T follicular helper cell (primary cell): ENCODE measurements at regions not wholly inside any gene's neighbourhood (a gene's known extent, or its start where the extent isn't known, plus 50 kb on each side); places are given as distances from the start of the nearest gene placed in this dataset.
"Not testable (repeated sequence)": the region's sequence is repeated elsewhere in the genome, so short reads cannot be mapped to it uniquely, and the experiment has no call there.

Experiments
- DNase-seq: peaks from one replicate; pipeline ENCODE4 v3.0.0-alpha.2; 2020; ENCODE audit warnings: low read depth

DNA sequence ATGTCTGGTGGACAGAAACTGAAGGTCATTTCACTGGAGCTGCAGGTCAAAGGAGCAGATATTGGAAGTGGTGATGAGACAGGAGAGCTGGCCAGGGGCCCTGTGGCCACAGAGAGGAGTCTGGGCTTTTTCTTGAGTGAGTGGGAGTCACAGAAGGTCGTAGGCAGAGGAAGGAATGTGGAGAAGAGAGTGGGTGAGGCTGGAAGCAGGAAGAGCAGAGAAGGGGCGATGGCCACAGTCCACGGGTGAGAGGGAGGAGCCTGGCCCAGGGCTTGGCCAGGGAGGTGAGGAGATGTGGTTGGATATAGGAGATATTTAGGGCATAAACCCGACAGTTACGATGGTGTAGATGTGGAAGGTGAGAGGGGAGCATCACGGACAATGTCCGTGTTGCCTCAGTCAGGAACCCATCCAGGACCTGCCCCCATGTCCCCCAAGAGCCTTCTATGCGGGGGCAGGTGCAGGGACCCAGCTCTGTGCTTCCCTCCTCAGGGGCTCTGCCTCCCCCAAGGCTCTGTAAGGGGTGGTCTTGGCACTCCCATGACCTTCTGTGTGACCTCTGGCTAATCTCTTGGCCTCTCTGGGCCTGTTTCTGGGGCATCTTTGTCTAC is 150.5 kb upstream of the PTPN1 start:
- DNase-seq, result no peak

DNA sequence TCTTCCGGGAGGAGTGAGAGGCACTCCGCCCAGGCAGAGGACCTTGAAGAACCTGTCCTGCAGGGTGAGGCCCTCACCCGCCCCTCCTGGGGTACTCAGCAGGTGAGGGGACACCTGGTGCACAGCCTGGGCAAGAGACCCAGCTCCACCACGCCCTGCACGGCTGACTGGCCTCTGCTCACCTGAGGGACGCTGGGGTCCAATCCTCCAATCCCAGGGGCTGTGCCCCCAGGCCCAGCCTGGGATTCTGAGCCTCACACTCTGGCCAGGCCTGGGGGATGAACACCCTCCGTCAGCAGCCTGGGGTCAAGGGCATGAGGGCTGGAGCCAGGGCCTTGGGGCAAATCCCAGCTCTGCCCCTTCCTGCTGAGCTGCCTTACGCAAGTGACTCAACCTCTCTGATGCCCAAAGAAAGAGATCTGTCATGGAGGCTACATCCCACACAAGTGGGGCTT is 149.9 kb upstream of the PTPN1 start:
- DNase-seq, result no peak

DNA sequence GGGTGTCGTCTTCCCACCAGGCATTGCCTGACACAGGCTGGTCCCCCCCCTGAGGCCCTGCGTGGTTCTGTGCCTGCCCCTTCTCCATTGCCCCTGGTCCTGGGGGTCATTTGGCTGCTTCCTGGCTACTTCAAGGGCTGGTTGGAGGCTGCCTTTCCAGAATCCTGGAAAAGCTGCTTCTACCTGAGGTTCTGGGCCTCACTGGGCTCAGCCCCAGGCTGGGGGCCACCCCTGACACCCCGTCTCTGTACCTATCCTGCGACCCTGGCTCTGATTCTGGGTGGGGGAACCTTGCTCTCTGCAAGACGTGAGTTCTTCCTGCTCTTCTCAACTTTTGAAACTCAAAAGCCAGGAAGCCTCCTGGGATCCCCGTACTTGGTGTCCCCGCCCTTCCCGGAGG is 149.3 kb upstream of the PTPN1 start:
- no peak for DNase-seq

DNA sequence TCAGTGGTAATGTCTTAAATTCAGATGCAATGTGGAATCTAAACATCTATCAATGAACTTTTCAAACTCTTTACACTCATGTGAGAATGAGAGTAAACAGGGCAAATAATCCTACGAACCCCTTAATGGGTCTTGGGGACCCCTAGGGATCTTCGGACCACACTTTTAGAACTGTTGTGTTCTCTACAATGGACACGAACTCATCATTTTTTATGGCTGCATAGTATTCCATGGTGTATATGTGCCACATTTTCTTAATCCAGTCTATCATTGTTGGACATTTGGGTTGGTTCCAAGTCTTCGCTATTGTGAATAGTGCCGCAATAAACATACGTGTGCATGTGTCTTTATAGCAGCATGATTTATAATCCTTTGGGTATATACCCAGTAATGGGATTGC is 148.0 kb upstream of the PTPN1 start:
- DNase-seq, result not testable (repeated sequence)

DNA sequence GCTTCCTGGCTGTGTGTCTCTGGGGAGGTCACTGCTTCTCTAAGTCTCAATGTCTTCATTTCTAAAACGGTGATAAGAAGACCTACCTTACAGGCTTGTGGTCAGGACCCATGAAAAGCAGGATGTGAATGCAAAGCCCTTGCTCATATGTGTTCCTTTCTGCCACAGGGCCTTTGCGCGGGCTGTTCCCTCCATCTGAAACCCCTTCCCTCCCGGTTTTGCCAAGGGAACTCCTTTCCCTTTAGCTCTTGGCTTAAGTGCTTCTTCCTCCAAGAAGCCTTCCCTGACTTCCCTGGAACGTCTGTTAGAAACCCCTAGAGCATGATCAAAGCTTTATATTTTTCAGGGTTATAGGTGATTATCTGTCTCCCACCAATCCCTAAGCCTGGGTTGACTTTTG is 147.2 kb upstream of the PTPN1 start:
- DNase-seq, result no peak

DNA sequence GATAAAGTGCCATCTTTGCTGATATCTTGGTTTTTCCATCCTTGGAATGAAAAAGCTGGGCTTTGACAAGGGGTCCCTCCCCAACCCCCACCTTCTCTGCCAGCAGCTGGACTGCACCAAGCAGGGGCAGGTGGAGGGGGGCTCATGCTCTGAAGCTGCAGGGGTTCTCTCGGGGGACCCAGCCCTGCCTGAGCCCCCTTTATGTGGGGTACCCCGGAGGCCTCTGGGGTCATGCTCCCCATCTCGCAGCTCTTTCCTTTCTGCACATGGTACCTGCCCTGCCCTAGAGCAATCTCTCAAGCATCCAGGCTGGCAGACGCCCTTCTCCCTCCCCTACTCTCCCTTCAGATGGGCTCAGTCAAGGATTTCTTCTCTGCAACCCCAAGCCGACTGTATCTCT is 146.7 kb upstream of the PTPN1 start:
- no peak for DNase-seq

DNA sequence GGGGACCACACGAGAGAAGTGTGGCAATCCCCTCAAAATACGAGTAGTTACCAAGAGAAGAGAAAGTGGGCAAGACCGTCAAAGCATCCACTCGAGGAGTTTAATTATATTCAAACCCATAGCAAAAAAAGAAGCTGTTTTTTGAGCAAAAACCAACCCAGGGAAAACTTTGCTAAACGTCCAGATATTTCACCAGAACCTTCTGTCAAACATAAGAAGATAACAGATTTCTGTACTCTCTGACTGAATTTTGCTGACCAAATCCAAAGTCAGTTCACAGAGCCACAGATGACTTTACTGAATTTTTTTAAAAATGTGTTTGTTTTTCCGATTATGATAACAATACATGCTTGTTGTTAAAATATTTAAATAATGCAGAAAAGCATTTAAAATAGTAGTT is 145.6 kb upstream of the PTPN1 start:
- DNase-seq, result no peak

DNA sequence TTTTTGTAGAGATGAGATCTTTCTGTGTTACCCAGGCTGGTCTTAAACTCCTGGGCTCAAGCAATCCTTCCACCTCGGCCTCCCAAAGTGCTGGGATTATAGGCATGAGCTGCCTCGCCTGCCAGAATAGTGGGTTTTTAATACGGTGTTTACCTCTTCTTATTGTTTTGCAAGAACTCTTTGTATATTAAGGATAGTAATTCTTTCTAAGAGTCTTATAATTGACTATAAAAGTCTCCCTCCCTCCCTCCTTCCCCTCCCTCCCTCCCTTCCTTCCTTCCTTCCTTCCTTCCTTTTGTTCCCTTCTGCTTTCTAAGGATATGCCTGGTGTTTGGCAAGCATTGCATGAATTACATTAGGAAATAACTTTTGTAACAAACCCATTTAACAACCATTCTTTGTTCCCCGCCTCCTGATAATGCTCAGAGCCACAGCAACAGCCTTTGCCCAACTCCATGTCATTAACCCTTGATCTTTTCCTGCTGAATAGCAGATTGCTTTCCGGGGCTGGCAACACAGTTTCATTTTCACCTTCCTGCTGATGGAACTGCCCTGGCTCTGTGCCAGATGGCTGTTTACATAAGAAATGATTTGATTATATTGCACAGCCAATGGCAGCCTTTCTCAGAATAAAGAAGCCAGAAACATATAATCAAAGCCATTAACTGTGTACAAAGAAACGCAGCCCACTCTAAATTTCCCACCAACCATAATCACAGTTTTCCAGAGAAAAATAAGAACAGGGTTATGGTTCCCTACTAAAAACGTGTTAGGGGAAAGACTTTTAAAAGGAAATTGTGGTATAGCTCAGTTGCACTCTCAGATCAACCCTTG is 143.7 kb upstream of the PTPN1 start:
- no peak for DNase-seq

DNA sequence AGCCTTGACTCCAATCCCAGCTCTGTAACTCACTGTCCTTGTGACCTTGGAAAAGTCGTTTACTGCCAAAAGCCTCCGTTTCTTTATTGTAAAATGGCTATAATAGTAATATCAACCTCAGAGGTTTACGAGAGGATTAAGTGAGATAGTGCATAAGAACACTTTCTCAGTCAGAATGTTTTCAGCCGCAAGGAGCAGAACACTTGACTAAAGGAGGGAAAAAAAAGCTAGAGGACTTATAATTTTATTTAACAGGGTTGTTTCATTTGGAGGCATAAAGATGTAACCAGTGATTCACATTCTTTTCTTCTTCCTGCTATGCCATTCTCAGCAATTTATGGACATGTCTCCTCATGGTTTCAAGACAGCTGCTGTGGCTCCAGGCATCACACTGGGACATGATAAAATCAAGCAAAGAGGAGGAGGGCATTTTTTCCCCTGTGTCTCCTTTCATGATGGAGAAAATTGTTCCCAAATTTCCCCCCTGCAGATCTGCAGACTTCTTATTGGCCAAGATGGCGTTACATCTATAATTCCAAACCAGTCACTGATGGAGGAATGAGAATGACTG is 143.0 kb upstream of the PTPN1 start:
- DNase-seq, result no peak

DNA sequence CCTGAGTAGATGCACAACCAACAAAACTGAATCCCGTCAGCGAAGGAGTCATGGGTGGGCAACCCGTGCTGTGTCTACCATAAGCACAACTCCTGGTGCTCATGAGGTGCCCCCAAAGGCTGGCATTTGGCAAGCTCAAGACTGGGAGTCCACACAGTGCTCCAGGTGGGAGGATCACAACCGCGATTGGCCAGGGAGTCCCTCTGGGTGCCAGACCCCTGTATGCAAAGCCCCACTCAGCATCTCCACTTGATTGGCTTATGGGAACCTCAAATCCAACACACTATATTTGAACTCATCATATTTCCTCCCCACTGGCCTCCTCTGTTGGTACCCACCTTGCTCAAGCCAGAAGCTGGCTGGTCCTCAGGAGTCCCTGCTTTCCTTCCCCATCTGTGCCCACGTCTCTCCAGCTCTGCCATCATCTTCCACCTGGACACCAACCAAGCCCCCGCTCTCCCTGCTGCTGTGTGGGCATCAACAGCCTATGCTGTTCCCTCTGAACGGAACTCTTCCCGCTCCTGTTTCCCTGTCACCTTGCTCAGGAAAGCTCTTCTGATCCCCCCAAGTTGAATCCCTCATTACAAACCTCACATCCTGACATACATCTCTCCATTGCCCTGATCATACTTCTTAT is 142.3 kb upstream of the PTPN1 start:
- DNase-seq, result no peak

DNA sequence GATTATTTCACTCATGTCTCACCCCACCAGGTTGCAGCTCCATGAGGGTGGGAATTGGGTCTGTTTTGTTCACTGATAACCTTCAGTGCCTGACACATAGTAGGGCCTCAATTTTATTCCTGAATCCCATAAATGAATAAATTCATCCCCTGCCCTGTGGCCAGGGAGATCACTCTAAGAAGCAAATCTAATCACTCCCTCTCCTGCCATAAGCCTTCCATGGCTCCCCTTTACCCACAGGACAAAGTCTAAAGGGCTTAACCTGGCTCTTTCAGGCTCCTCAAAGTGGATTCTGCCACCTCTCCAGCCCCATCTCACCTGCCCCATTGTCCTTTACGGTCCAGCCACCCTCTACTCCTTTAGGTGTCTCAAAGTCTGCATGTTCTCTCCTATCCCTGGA is 141.8 kb upstream of the PTPN1 start:
- no peak for DNase-seq

DNA sequence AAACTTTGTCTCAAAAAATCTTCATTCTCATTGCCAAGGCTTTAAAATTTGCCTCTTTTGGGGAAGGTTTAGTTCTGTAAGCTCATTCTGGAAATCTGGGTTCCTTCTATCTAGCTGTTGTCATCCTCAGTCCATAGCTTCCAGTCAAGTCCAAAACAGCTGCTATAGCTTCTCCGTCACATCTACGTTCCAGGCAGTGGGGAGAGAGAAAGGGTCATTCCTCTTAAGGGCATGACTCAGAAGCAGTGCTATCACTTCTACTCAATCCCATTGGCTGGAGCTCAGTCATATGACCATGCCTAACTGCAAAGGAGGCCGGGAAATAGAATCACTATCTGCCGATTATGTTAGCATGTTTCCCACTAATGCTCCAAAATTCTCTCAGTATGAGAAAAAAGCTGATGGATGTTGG is 141.4 kb upstream of the PTPN1 start:
- no peak for DNase-seq

DNA sequence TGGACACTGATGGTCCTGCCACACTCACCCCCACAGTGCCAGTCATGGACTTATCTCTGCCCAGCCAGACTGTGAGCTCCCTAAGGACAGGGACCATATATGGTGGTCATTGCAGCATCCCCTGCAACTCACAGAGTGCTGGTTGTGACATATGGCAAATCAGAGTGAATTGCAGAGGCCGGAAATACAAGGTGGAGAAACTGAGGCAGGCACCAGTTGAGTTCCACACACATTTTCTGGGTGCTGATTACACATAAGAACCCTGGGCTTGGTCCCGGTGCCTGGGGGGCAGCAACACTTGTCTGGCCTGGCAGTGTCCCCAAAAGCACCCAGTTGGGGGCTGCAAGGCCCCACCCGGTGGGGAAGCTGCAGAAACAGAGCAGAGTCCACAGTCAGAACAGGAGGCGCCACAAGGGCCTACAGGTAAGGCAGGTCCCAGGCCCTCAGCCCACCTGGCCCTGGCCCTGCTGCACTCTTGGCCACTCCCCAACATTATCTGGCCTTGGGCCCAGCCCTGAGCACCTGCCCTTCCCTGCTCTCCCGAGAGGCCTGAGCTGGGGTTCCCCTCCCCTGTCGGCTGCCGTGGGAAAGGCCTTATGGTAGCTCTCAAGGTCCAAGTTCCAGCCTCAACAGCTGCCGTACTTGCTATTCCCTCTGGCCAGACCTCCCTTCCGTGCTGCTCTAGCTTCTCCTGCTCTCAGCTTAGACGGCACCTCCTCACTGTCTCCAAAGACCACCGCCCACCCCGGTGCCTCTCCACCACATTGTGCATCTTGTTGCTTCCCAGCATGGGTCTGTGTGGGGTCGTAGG is 140.8 kb upstream of the PTPN1 start:
- DNase-seq, result no peak

DNA sequence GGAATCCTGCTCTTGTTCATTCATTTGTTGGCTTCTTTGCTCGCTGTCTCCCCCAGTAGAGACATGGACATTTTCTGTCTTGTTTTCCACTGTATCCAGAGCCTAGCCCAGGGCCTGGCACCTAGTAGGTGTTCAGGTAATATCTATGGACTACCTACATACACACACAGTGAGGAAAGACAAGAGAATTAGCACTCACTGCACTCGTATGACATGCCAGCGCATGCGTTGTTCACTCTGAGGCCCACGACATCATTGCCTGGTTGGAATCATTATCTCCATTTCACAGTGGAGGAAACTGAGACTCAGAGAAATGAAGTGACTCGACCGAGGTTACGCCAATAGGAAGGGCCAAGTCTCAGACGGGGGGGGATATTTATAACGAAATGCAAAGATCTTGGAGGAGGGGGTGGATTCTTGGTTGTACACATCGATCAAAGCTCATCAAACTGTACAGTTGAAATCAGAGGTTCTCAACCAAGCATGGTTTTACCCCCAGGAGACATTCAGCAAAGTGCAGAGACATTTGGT is 140.1 kb upstream of the PTPN1 start:
- no peak for DNase-seq

DNA sequence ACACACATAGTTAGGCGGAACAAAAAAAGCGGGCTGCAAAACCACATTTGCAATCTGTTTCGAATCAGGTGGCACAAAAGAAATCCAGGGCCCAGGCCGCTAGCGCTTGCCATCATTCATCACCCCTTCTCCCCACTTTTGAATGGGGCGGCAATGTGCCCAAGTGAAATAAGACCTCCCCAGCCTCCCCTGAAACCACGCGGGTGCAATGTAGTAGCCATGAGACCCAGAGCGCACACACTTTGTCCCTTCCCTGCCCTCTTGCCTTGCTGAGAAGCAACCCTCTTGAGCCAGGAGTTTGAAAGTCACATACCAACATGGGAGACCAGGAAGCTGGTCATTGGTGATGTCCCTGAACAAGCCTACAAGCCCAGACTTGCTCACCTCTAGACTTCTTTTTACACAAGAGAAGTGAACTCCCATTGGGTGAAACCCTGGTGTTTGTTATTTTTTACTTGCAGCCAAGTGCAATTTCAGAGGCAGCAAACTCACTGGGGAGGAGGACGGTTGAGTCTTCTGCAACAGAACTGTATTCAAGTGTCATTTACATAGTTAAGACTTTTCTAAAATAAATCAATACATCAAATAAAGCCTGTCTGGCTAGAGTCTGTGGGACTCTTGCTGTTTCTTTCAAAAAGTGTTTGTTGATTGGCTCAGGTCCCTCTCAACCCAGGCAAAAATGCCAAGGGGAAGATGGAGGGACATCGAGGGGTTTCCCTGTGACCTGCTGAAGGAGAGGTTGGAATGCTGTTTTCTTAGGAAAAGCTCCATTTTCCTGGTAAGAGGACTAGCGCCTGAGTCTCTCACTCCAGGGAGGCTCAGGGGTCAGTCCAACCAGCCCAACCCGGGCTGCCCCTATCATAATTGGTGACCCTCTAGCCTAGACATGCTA is 138.1 kb upstream of the PTPN1 start:
- DNase-seq, result no peak

DNA sequence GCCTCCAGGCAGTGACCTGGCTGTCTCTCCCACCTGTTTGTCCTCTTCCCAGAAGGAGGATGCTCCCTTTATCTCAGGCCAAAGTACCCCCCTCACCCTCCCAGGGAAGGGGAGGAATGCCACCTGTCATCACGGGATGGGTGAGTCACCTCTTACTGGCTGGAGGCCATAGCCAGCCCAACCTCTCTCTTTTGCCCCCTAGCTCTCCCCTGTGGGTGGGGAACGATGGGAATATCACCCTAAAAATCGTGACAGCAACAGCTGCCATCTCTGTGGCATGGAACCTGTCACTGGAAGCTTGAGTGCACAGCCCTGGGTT is 137.5 kb upstream of the PTPN1 start:
- DNase-seq, result no peak

DNA sequence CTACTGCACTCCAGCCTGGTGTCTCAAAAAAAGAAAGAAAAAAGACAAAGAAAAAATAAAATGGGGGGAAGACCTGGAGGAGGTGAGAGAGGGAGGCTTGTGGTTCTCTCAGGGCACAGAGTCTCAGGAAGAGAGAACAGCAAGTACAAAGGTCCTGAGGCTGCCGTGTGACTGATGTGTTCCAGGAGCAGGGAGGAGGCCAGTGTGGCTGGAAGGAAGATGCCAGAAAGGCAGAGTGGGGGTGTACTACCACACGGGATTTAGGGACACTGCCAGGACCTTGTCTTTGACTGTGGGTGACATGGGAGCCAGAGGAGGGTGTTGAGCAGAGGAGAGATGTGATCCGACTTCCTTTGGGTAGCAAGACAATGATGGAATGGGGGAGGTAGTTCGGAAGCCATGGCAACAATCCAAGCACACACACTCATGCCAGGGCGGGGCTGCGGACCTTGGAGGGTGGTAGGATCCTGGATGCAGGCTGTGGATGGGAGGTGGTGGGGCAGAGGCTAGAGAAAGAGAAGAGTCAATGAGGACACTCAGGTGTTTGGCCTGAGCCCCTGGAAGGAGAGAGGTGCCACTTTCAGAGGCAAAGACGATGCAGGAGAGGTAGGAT is 136.4 kb upstream of the PTPN1 start:
- no peak for DNase-seq

DNA sequence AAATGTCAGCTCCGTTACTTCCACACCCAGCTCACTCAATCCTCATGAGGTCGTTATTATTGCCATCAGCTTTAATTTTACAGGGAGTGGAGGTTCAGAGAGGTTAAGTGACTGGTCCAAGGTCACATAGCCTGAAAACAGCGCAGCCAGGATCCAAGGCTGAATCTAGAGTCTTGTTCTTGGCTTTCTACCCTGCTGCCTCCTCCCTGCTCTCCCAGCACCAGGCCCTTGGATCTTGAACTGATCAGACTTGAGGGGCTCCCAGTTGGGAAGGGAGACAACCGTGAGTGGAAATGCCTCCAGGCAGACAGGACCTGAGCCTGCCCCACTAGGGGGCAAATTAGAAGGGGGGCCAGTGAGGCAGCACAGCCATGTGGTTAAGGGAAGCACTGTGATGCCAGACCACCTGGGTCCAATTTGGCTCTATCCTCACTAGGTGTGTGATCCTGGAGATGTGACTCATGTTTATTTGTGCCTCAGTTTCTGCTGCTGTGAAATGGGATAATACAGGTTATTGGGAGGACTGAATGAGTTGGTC is 135.6 kb upstream of the PTPN1 start:
- no peak for DNase-seq

DNA sequence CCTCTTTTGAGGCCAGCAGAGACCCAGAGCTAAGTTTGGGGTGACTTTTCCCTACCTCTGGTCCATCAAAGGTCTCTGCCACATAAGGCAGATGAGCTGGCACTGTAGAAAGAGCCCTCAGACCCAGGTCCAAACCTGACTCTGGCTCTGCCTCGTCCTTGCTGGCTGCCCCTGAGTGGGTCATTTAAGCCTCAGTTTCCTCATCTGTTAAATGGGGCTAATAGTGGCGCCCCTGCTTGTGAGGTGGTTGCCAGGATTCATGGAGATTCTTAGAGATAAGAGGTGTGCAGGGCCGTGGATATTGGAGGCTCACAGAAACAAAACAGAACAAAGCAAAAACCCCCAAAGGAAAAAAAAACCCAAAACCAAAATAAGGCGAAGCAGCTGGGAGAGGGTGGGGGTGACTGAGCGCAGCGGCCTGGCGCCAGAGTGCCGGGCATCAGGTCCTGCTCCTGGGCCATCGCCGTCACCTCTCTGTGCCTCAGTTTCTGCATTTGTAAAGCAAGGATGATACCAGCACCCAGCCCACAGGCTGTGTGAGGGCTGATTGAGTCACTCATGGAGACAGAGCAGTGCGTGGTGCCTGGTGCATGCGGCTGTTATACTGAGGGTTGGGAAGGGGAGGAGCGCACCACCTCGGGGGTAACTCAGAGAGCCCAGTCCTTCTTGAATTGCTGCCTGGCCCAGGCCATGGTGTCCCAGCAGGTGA is 133.8 kb upstream of the PTPN1 start:
- no peak for DNase-seq
